ENCODE measurements at regions not wholly inside any gene's neighbourhood (a gene's known extent, or its start where the extent isn't known, plus 50 kb on each side); places are given as distances from the start of the nearest gene placed in this dataset.

DNA sequence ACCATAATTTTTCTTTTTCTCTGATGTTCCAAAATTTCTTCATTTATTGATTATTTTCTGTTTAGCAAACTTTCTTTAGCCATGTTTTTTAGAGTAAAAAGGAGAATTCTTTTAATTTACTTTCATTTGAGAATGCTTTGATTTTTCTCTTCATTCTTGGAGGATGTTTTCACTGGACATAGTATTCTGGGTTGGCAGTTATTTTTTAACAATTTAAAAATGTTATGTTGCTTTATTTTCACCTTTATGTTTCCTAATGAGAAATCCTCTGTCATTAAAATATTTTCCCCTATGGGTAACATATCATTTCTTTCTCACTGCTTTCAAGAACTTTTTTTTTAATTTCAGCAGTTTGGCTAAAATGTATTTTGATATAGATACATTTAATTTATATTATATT lies 631.4 kb upstream of the CDH2 start:
- Histone ChIP-seq H3K4me1 (no peaks in the 10 kb centered on the region), H3K27me3 (no peaks in the 10 kb centered on the region), H3K4me3 (no peak overlapping the region), H3K27ac (no peak overlapping the region), H3K9me3 (peaks cover 0 to 4% (median 0%) of the 10 kb centered on the region in 4 donors), H3K36me3 (no peaks in the 10 kb centered on the region)
- ATAC-seq (no peak), DNase-seq (no peak)
- intact Hi-C loops (cut with DNase I): no loop called here
- TF ChIP-seq, protein P1, sequence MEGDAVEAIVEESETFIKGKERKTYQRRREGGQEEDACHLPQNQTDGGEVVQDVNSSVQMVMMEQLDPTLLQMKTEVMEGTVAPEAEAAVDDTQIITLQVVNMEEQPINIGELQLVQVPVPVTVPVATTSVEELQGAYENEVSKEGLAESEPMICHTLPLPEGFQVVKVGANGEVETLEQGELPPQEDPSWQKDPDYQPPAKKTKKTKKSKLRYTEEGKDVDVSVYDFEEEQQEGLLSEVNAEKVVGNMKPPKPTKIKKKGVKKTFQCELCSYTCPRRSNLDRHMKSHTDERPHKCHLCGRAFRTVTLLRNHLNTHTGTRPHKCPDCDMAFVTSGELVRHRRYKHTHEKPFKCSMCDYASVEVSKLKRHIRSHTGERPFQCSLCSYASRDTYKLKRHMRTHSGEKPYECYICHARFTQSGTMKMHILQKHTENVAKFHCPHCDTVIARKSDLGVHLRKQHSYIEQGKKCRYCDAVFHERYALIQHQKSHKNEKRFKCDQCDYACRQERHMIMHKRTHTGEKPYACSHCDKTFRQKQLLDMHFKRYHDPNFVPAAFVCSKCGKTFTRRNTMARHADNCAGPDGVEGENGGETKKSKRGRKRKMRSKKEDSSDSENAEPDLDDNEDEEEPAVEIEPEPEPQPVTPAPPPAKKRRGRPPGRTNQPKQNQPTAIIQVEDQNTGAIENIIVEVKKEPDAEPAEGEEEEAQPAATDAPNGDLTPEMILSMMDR (IDR thresholded peaks at IDR 0.05): no peak
- no peak for TF ChIP-seq POLR2A (IDR thresholded peaks at IDR 0.05)

DNA sequence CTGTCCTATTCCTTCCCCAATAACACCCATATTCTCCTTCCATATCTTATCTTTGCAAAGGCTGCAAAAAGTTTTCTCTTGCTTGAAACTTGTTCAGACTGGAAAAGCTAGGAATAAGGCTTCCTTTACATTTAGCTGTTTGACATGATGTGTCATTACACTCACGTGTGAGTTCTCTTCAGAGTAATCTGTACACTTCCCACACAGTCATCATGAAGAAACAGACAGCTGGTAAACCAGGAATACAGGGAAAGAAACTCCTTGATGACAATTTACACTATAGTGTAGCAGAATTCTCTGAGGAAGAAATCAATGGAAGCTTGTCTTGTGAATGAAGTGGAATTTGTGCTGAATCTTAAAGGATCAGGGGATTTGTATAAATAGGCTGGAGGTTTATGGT lies 628.6 kb upstream of the CDH2 start:
- H3K4me1 ChIP-seq: no peaks in the 10 kb centered on the region
- no peak overlapping the region for H3K4me3 ChIP-seq
- no peak for TF ChIP-seq POLR2A (IDR thresholded peaks at IDR 0.05)
- TF ChIP-seq, protein P1 (IDR thresholded peaks at IDR 0.05): no peak
- WGBS (ENCODE audit: insufficient coverage, low coverage, low lambda C conversion rate, missing lambda C conversion rate): 22% methylated on average over 1 of the region's 1 CpG
- peaks cover 0 to 4% (median 0%) of the 10 kb centered on the region in 4 donors for H3K9me3 ChIP-seq
- intact Hi-C loops (cut with DNase I): no loop called here
- H3K36me3 ChIP-seq: no peaks in the 10 kb centered on the region
- ATAC-seq (no peak), DNase-seq (no peak)
- H3K27me3 ChIP-seq: no peaks in the 10 kb centered on the region
- H3K27ac ChIP-seq: no peak overlapping the region

GRCh38 chr18:28804512-28805202 lies 627.7 kb upstream of the CDH2 start:
- Histone ChIP-seq H3K9me3 (peaks cover 0 to 4% (median 0%) of the 10 kb centered on the region in 4 donors), H3K27ac (no peak overlapping the region), H3K4me1 (no peaks in the 10 kb centered on the region), H3K27me3 (no peaks in the 10 kb centered on the region), H3K4me3 (no peak overlapping the region), H3K36me3 (no peaks in the 10 kb centered on the region)
- no peak for DNase-seq
- TF ChIP-seq, protein P1 (IDR thresholded peaks at IDR 0.05): no peak
- TF ChIP-seq POLR2A (IDR thresholded peaks at IDR 0.05): no peak
- ATAC-seq: no peak
- intact Hi-C loops (cut with DNase I): no loop called here
- WGBS (ENCODE audit: insufficient coverage, low coverage, low lambda C conversion rate, missing lambda C conversion rate): 19% methylated on average over 6 of the region's 6 CpGs

- Histone ChIP-seq H3K36me3 (no peaks in the 10 kb centered on the region), H3K27me3 (no peaks in the 10 kb centered on the region), H3K4me3 (no peak overlapping the region), H3K27ac (no peak overlapping the region), H3K9me3 (peaks cover 0 to 4% (median 0%) of the 10 kb centered on the region in 4 donors), H3K4me1 (no peaks in the 10 kb centered on the region)
- no peak for TF ChIP-seq POLR2A (IDR thresholded peaks at IDR 0.05)
- DNase-seq: no peak
- 37% methylated on average over 4 of the region's 4 CpGs for WGBS (ENCODE audit: insufficient coverage, low coverage, low lambda C conversion rate, missing lambda C conversion rate)
- intact Hi-C loops (cut with DNase I): no loop called here
- ATAC-seq: no peak
Measured at GRCh38 chr18:28802546-28802945, 625.6 kb upstream of the CDH2 start.

DNA sequence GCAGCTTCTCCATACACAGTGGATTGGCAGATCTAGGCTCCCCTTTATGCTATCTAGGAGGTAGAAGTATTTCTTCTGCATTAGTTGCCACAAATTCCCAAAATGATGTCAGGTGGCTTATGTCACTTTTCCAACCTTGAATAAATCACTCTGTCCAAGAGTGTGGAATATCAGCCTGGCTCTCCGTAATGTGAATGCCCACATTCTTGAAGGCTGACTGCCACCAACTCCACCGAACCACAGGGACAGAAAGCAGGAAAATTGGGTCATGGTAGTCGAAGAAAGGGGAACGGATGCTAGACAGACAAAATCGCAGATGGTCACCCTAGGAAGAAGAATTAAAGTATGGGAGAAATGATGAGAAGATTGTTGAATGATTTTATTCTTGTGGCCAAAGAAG lies 624.9 kb upstream of the CDH2 start:
- no peak for ATAC-seq
- no peak for DNase-seq
- Histone ChIP-seq H3K4me3 (no peak overlapping the region), H3K4me1 (no peaks in the 10 kb centered on the region), H3K27ac (no peak overlapping the region), H3K9me3 (peaks cover 0 to 4% (median 0%) of the 10 kb centered on the region in 4 donors), H3K36me3 (no peaks in the 10 kb centered on the region), H3K27me3 (no peaks in the 10 kb centered on the region)
- TF ChIP-seq, protein P1 (IDR thresholded peaks at IDR 0.05): no peak
- TF ChIP-seq POLR2A (IDR thresholded peaks at IDR 0.05): no peak
- 75% methylated on average over 5 of the region's 5 CpGs for WGBS (ENCODE audit: insufficient coverage, low coverage, low lambda C conversion rate, missing lambda C conversion rate)
- intact Hi-C loops (cut with DNase I): no loop called here
